Activated naive CD4-positive, alpha-beta T cell treated with anti-CD3 and anti-CD28 coated beads for 36 hours (primary cell): ENCODE measurements at regions not wholly inside any gene's neighbourhood (a gene's known extent, or its start where the extent isn't known, plus 50 kb on each side); places are given as distances from the start of the nearest gene placed in this dataset.

Experiments used
- CTCF ChIA-PET: fragments of 350-600 bp; sonication (Branson Sonifier 250); formaldehyde crosslinking; loops from one replicate; lab custom pipeline; 2021; ENCODE audit warnings: antibody characterized with exemption; lab: Charles Lee
- DNase-seq: peaks from one replicate; pipeline ENCODE4 v3.0.0-alpha.2; 2020
- H3K27ac Mint-ChIP-seq: one replicate; pipeline ENCODE4 v1.8.0; 2021; ENCODE audit warnings: mild to moderate bottlenecking, mixed read lengths
- H3K27me3 Mint-ChIP-seq: one replicate; pipeline ENCODE4 v1.8.0; 2021; ENCODE audit warnings: low read depth, mixed read lengths
- H3K36me3 Mint-ChIP-seq: one replicate; pipeline ENCODE4 v1.8.0; 2021; ENCODE audit warnings: low read depth, mixed read lengths
- H3K4me1 Mint-ChIP-seq: one replicate; pipeline ENCODE4 v1.8.0; 2021; ENCODE audit warnings: low read depth, mixed read lengths
- H3K4me3 Mint-ChIP-seq: one replicate; pipeline ENCODE4 v1.8.0; 2021; ENCODE audit warnings: mild to moderate bottlenecking, moderate library complexity, mixed read lengths
- H3K9me3 Mint-ChIP-seq: one replicate; pipeline ENCODE4 v1.8.0; 2021; ENCODE audit warnings: mixed read lengths
- intact Hi-C: fragments of 100-400 bp; cut with micrococcal nuclease; formaldehyde crosslinking; loops from one replicate; pipeline ENCODE4 v1.15.1; 2023

DNA sequence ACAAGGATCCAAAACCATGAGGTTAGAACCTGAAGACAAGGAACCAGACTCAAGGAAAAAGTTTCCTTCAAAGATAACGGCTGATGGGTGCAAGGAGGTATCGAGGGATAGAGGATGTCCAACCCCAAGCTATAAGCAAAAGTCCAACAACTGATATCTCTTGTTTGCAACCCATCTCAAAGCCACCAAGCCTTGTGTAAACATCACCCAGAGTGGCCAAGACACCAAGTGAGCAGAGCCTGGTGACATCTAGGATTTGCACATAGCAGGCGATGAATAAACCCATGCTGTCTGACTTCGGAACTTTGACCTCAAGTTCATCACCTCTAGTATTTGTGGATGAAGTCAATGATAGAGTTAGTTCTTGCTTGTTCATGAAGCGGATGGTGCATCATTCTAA is 180.7 kb downstream of the ETS2 start:
- CTCF ChIA-PET, result interaction anchor here (1.0 kb wide), 1 partner anchor 18 kb away, joined by 3 read pairs; no protein-coding TSS in a partner anchor
- no peaks in the 10 kb centered on the region for H3K36me3 Mint-ChIP-seq
- H3K27me3 Mint-ChIP-seq, result peaks cover 78% of the 10 kb centered on the region
- intact Hi-C loops, result no loop called here
- no peaks in the 10 kb centered on the region for H3K9me3 Mint-ChIP-seq
- no peak overlapping the region for H3K27ac Mint-ChIP-seq
- no peak overlapping the region for H3K4me3 Mint-ChIP-seq
- DNase-seq, result no peak
- H3K4me1 Mint-ChIP-seq, result peaks cover 18% of the 10 kb centered on the region

DNA sequence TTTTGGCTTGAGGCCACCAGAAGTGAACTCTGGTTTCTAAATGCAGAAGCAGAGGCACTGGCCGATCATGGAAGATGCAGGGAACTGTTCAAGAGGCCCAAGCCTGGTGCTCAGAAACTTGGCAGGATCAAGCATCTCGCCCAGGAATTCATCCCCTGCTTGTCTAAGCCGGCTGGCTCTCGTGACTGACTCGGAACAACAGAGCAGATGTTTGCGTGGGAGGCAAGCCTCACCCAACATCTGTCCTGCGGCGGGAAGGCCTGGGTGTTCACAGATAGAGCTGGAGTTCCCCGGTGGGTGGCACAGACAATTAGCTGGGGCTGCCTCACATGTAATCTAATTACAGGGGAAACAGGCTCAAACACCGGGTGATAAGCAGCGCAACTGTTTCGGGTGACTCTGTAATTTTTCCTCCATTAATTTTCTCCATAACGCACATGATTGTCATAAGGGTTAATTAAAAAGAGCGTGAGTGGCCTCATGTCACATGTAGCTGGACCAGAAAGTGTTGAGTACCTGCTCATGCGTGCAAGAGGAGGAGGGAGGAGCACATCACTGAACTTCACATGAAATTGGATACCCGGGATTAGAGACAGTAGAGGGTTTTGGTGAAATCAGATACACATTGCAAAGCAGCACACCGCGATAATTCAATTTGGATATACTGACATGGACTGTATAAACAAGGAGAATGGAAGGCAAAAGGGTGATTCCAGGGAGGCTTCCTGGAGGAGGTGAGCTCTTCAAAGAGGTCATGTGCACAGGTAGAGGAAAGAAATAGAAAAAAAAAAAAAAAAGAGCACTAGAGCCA is 180.0 kb downstream of the ETS2 start:
- H3K27me3 Mint-ChIP-seq, result peaks cover 80% of the 10 kb centered on the region
- intact Hi-C loops, result no loop called here
- DNase-seq, result peak; percentile 73
- H3K9me3 Mint-ChIP-seq, result no peaks in the 10 kb centered on the region
- no peak overlapping the region for H3K4me3 Mint-ChIP-seq
- H3K4me1 Mint-ChIP-seq, result peaks cover 18% of the 10 kb centered on the region
- H3K27ac Mint-ChIP-seq, result no peak overlapping the region
- CTCF ChIA-PET, result no interaction called here
- no peaks in the 10 kb centered on the region for H3K36me3 Mint-ChIP-seq

DNA sequence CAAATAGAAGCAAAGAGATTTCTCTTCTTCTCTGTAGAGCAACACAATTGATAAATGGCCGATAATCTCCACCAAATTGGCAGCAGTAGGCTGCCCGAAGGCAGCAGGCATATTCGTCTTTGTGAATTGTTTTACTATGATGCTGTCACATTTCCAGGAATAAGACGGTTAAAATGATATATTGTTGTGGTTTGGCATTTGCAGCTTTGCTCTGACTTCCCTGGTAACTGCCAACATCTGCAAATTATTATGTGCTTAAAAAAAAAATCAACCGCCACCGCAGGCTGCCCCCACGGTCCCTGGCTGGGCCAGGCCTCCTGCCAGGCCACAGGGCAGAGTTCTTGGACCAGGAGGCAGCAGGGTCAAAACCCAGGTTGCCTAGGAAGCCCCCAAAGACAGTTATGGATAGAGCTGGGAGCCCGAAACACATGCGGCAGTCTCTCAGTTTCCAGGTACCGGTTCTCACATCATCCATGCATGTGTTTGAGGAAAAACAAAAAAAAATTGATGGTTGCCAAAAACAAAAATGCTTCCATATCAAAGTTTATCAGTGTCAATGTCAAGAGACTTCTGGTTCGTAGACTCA is 179.3 kb downstream of the ETS2 start:
- intact Hi-C loops, result no loop called here
- H3K9me3 Mint-ChIP-seq, result no peaks in the 10 kb centered on the region
- H3K36me3 Mint-ChIP-seq, result no peaks in the 10 kb centered on the region
- DNase-seq, result no peak
- H3K4me3 Mint-ChIP-seq, result no peak overlapping the region
- CTCF ChIA-PET, result no interaction called here
- H3K4me1 Mint-ChIP-seq, result peaks cover 18% of the 10 kb centered on the region
- peaks cover 81% of the 10 kb centered on the region for H3K27me3 Mint-ChIP-seq
- H3K27ac Mint-ChIP-seq, result no peak overlapping the region

DNA sequence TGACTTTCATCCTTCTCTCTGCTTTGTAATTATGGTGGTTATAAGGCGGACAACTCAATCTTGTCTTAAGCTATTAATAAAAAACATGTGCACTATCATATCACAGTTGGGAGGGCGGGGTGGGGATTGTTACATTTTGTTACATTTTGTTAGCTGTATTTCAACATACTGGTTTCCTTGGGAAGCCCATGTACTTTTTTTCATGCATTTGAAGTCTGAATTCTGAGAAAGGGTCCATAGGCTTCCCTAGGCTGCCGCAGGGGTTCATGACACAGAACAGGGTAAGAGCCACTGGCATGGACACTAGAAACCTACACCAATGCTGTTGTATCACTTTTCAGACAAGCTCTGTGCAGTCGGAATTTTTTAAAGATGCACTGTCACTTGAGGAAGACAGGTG is 178.8 kb downstream of the ETS2 start:
- intact Hi-C loops, result no loop called here
- Mint-ChIP-seq H3K4me1 (peaks cover 18% of the 10 kb centered on the region), H3K27me3 (peaks cover 79% of the 10 kb centered on the region), H3K4me3 (no peak overlapping the region), H3K36me3 (no peaks in the 10 kb centered on the region), H3K9me3 (no peaks in the 10 kb centered on the region), H3K27ac (no peak overlapping the region)
- DNase-seq, result no peak
- CTCF ChIA-PET, result interaction anchor here (0.5 kb wide), 1 partner anchor 322 kb away, joined by 4 read pairs; no protein-coding TSS in a partner anchor

DNA sequence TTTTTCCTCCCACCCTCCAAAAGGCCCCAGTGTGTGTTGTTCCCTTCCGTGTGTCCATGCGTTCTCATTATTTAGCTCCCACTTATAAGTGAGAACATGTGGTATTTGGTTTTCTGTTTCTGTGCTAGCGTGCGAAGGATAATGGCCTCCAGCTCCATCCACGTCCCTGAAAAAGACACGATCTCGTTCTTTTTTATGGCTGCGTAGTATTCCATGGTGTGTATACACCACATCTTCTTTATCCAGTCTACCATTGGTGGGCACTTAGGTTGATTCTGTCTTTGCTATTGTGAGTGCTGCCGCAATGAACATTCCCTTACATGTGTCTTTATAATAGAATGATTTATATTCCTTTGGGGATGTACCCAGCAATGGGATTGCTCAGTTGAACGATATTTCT is 177.8 kb downstream of the ETS2 start:
- Mint-ChIP-seq H3K4me3 (no peak overlapping the region), H3K27ac (no peak overlapping the region), H3K36me3 (no peaks in the 10 kb centered on the region), H3K27me3 (peaks cover 72% of the 10 kb centered on the region), H3K4me1 (peaks cover 18% of the 10 kb centered on the region), H3K9me3 (no peaks in the 10 kb centered on the region)
- intact Hi-C loops, result no loop called here
- CTCF ChIA-PET, result no interaction called here
- DNase-seq, result no peak

GRCh38 chr21:38982804-38983203 is 177.1 kb downstream of the ETS2 start:
- Mint-ChIP-seq H3K4me3 (no peak overlapping the region), H3K4me1 (peaks cover 18% of the 10 kb centered on the region), H3K36me3 (no peaks in the 10 kb centered on the region), H3K9me3 (no peaks in the 10 kb centered on the region), H3K27me3 (peaks cover 66% of the 10 kb centered on the region), H3K27ac (no peak overlapping the region)
- intact Hi-C loops, result no loop called here
- CTCF ChIA-PET, result no interaction called here
- no peak for DNase-seq

DNA sequence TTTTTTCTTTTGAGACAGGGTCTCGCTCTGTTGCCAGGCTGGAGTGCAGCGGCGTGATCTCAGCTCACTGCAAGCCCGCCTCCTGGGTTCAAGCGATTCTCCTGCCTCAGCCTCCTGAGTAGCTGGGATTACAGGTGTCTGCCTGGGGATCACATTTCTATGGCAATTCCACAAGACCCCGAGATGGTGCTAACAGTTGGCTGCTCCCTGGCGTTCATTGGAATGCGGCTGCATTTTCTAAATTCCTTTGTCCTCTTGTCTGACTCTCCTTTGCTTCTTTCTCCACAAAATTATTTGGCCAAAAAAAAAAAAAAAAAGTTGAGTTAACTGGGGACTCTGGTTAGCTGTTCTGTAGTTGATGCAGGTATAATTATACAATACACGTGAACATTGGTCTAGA is 176.4 kb downstream of the ETS2 start:
- Mint-ChIP-seq H3K27me3 (peaks cover 60% of the 10 kb centered on the region), H3K36me3 (no peaks in the 10 kb centered on the region), H3K27ac (no peak overlapping the region), H3K9me3 (no peaks in the 10 kb centered on the region), H3K4me1 (peaks cover 18% of the 10 kb centered on the region), H3K4me3 (no peak overlapping the region)
- CTCF ChIA-PET, result interaction anchor here (0.6 kb wide), 1 partner anchor 460 kb away, joined by 4 read pairs; no protein-coding TSS in a partner anchor
- no peak for DNase-seq
- intact Hi-C loops, result no loop called here

GRCh38 chr21:38980416-38981313 is 174.9 kb downstream of the ETS2 start:
- Mint-ChIP-seq H3K36me3 (no peaks in the 10 kb centered on the region), H3K9me3 (no peaks in the 10 kb centered on the region), H3K27me3 (peaks cover 55% of the 10 kb centered on the region), H3K27ac (no peak overlapping the region), H3K4me3 (no peak overlapping the region), H3K4me1 (peaks cover 13% of the 10 kb centered on the region)
- intact Hi-C loops, result no loop called here
- no peak for DNase-seq
- CTCF ChIA-PET, result no interaction called here

- no peak overlapping the region for H3K27ac Mint-ChIP-seq
- no peaks in the 10 kb centered on the region for H3K9me3 Mint-ChIP-seq
- no peak overlapping the region for H3K4me3 Mint-ChIP-seq
- H3K27me3 Mint-ChIP-seq, result peaks cover 44% of the 10 kb centered on the region
- peaks cover 1% of the 10 kb centered on the region for H3K4me1 Mint-ChIP-seq
- H3K36me3 Mint-ChIP-seq, result no peaks in the 10 kb centered on the region
- intact Hi-C loops, result no loop called here
- CTCF ChIA-PET, result no interaction called here
- DNase-seq, result no peak
Measured at GRCh38 chr21:38979271-38980121, 173.8 kb downstream of the ETS2 start.

GRCh38 chr21:38976900-38977299 is 171.2 kb downstream of the ETS2 start:
- Mint-ChIP-seq H3K4me1 (peaks cover 1% of the 10 kb centered on the region), H3K9me3 (no peaks in the 10 kb centered on the region), H3K27me3 (peaks cover 25% of the 10 kb centered on the region), H3K36me3 (no peaks in the 10 kb centered on the region), H3K27ac (no peak overlapping the region), H3K4me3 (no peak overlapping the region)
- DNase-seq, result no peak
- intact Hi-C loops, result no loop called here
- CTCF ChIA-PET, result no interaction called here

- Mint-ChIP-seq H3K4me1 (no peaks in the 10 kb centered on the region), H3K4me3 (no peak overlapping the region), H3K27ac (no peak overlapping the region), H3K36me3 (no peaks in the 10 kb centered on the region), H3K27me3 (peaks cover 5% of the 10 kb centered on the region), H3K9me3 (no peaks in the 10 kb centered on the region)
- CTCF ChIA-PET, result no interaction called here
- intact Hi-C loops, result no loop called here
- no peak for DNase-seq
Measured at GRCh38 chr21:38973552-38973951, 167.8 kb downstream of the ETS2 start.

- Mint-ChIP-seq H3K27ac (no peak overlapping the region), H3K4me3 (no peak overlapping the region), H3K4me1 (no peaks in the 10 kb centered on the region), H3K27me3 (peaks cover 3% of the 10 kb centered on the region), H3K36me3 (no peaks in the 10 kb centered on the region), H3K9me3 (no peaks in the 10 kb centered on the region)
- CTCF ChIA-PET, result no interaction called here
- intact Hi-C loops, result no loop called here
- DNase-seq, result no peak
Measured at GRCh38 chr21:38972078-38972477, 166.3 kb downstream of the ETS2 start.
